Stimulated activated CD8-positive, alpha-beta memory T cell treated with anti-CD3 and anti-CD28 coated beads, Interleukin-7, amount 100 ng/mL, for 48 hours (primary cell): ENCODE measurements at regions not wholly inside any gene's neighbourhood (a gene's known extent, or its start where the extent isn't known, plus 50 kb on each side); places are given as distances from the start of the nearest gene placed in this dataset.

ENCODE experiments used
- DNase-seq, 2 donors: peaks; one replicate each; pipeline ENCODE4 v3.0.0-alpha.2; 2020; ENCODE audit warnings: low read depth in 1 of 2; ENCODE audit errors: extremely low read depth in 1 of 2

DNA sequence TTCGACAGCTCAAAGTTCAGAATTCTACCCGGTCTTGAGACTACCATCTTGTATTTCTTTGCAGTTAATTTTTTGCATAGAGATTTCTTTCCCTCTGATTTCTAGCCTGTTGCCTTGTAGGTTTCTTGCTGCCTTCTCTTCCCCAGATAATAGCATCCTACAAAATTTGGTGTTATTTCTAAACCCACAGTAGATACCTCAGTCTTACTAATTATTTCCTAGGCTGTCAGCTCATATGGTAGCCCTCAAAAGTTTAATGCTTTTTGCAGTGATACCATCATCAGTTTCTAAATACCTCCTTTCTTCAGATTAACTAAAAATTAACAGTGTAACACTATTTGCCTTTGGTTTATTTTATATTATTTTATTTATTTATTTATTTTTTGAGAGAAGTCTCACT, 61.9 kb upstream of the TMPO start:
- DNase-seq = no peak

DNA sequence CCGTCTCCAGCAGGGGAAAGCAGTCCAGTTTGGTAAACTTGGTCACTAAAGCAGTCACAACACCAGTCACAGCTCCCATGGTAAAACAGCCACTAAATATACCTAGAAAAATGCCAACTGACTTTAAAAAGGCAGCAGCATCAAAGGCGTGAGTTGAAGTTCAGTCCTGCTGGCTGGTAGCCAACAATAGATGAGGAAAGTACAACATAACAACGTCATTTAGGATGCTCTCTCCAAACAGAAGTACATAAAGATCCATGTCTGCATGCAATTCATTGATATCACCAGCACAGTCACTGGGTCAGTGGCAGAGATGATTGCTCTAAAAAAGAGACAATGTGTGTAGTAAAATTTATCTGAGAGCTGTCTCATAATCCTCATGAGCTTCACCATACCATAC, 59.3 kb upstream of the TMPO start:
- DNase-seq = no peak

GRCh38 chr12:98456576-98457573, 58.5 kb upstream of the TMPO start:
- DNase-seq = peak; percentile 25 to 40

DNA sequence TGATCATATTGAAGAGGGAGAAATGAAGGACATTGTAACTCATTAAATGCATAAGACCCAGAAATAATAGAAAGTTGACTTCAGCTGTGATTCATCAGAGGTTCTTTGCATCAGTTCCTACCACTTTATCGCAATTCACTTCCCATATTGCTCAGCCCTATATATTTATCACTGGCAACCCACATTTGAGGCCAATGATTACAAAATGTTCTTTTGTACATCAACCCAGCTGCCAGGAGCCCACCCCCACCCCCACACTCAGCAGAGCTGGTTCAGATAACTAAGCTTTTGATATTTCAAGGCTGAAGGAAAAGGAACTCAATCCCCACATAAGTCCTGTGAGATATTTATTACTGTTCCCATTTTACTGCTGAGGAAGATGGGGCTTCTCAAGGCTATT, 51.2 kb upstream of the TMPO start:
- DNase-seq = no peak

- no peak for DNase-seq
Observed at GRCh38 chr12:98465505-98465904, 49.9 kb upstream of the TMPO start.
